GM12878 (cell line): ENCODE measurements at regions not wholly inside any gene's neighbourhood (a gene's known extent, or its start where the extent isn't known, plus 50 kb on each side); places are given as distances from the start of the nearest gene placed in this dataset.

Experiments used
- ATAC-seq: fragments of 200-7000 bp; cut with Tn5 transposase; 3 replicates; pipeline ENCODE4 v1.9.1; 2020; ENCODE audit warnings: mild to moderate bottlenecking, moderate library complexity
- BruUV-seq: library from RNA; stranded (reverse); fragments of 400-500 nt; replicated peaks from 2 replicates; lab custom pipeline; 2021; lab: Mats Ljungman, UMichigan
- CTCF ChIA-PET: fragments of 300-600 bp; sonication (Branson Sonifier 250); formaldehyde crosslinking; extraction: SDS; loops from one replicate; lab custom pipeline; 2021; ENCODE audit warnings: inconsistent platforms; lab: Yijun Ruan, JAX
- POLR2A ChIA-PET: fragments of 350-600 bp; formaldehyde crosslinking; extraction: SDS; loops from one replicate; lab custom pipeline; 2021; ENCODE audit warnings: inconsistent platforms; lab: Charles Lee
- RAD21 ChIA-PET: fragments of 300-600 bp; sonication (Branson Sonifier 250); formaldehyde crosslinking; loops from one replicate; lab custom pipeline; 2023; ENCODE audit warnings: antibody characterized with exemption; ENCODE audit not compliant: unreplicated experiment; lab: Charles Lee
- SMC1A ChIA-PET: fragments of 300-600 bp; sonication (Branson Sonifier 250); formaldehyde crosslinking; loops from one replicate; lab custom pipeline; 2023; ENCODE audit not compliant: unreplicated experiment, uncharacterized antibody; lab: Charles Lee
- DNase-seq: peaks from one replicate; pipeline ENCODE4 v3.0.0-alpha.2; 2011; ENCODE audit warnings: low read depth, low spot score
- FAIRE-seq: peaks from 3 replicates; lab custom pipeline; 2011; peaks lifted over from hg19 to GRCh38; lab: Jason Lieb, UNC
- H2AFZ ChIP-seq: 2 replicates; pipeline ENCODE4 v1.6.0; 2011; ENCODE audit warnings: low read depth, low read length, control low read depth; ENCODE audit not compliant: control insufficient read depth
- H3K27ac ChIP-seq: 2 replicates; pipeline ENCODE4 v1.5.1; 2011; ENCODE audit warnings: control low read depth; ENCODE audit not compliant: control insufficient read depth, insufficient read depth
- H3K27me3 ChIP-seq, 2 experiments: replicated peaks in 1 of 2; 2 replicates each; pipeline versions ENCODE4 v1.6.0 to v1.6.1; 2011; ENCODE audit warnings: low read length in 1 of 2; ENCODE audit not compliant: control insufficient read depth in 2 of 2, insufficient read depth in 2 of 2
- H3K36me3 ChIP-seq, 2 experiments: 2 replicates each; pipeline ENCODE4 v1.5.1; 2011; ENCODE audit warnings: low read length in 1 of 2; ENCODE audit not compliant: control insufficient read depth in 2 of 2, insufficient read depth in 2 of 2
- H3K4me1 ChIP-seq: 2 replicates; pipeline ENCODE4 v1.6.1; 2011; ENCODE audit warnings: mild to moderate bottlenecking, low read length, moderate library complexity, mixed read lengths; ENCODE audit not compliant: control insufficient read depth, insufficient read depth
- H3K4me2 ChIP-seq: 2 replicates; pipeline ENCODE4 v1.6.0; 2011; ENCODE audit warnings: control low read depth; ENCODE audit not compliant: control insufficient read depth, insufficient read depth
- H3K4me3 ChIP-seq: fragments of 200-600 bp; sonication (generic); 2 replicates; pipeline ENCODE4 v1.5.1; 2016
- H3K79me2 ChIP-seq: 2 replicates; pipeline ENCODE4 v1.6.0; 2011; ENCODE audit warnings: low read length; ENCODE audit not compliant: control insufficient read depth, insufficient read depth
- H3K9ac ChIP-seq: 2 replicates; pipeline ENCODE4 v1.8.0; 2011; ENCODE audit warnings: low read length, control low read depth, mixed read lengths; ENCODE audit not compliant: control insufficient read depth, insufficient read depth
- H3K9me3 ChIP-seq: replicated peaks from 3 replicates; pipeline ENCODE4 v1.5.1; 2011; ENCODE audit warnings: mild to moderate bottlenecking, low read length; ENCODE audit not compliant: control insufficient read depth, insufficient read depth
- H4K20me1 ChIP-seq: 2 replicates; pipeline ENCODE4 v1.6.0; 2011; ENCODE audit not compliant: control insufficient read depth, insufficient read depth
- BHLHE40 ChIP-seq, 2 experiments: fragments of 450-650 bp in 1 of 2; IDR thresholded peaks; 2 replicates each; pipeline ENCODE4 v1.6.1; 2011 to 2017; ENCODE audit warnings: low read depth in 2 of 2, borderline replicate concordance in 1 of 2, improper control_type of control experiment in 1 of 2, low read length in 1 of 2, mild to moderate bottlenecking in 1 of 2
- CHD4 ChIP-seq: fragments of 200-600 bp; sonication (generic); IDR thresholded peaks from 2 replicates; pipeline ENCODE4 v1.6.1; 2016; ENCODE audit warnings: mild to moderate bottlenecking
- EGR1 ChIP-seq, 2 experiments: IDR thresholded peaks; 1 replicate in 1 of 2; 2 replicates in 1 of 2; pipeline ENCODE4 v1.6.1; 2011 to 2012; ENCODE audit warnings: low read depth in 2 of 2, low read length in 2 of 2, borderline replicate concordance in 1 of 2, mild to moderate bottlenecking in 1 of 2, moderate library complexity in 1 of 2
- ETV6 ChIP-seq, 2 experiments: fragments of 450-650 bp in 1 of 2; IDR thresholded peaks in 1 of 2; conservative IDR thresholded peaks in 1 of 2; 2 replicates each; pipeline ENCODE4 v1.6.1; 2014; ENCODE audit warnings: antibody characterized with exemption in 1 of 2, borderline replicate concordance in 1 of 2, low read depth in 1 of 2, mild to moderate bottlenecking in 1 of 2, moderate library complexity in 1 of 2
- HDAC2 ChIP-seq: fragments of 200-600 bp; sonication (generic); IDR thresholded peaks from 2 replicates; pipeline ENCODE4 v1.6.1; 2017
- JUND ChIP-seq: IDR thresholded peaks from 2 replicates; pipeline ENCODE4 v1.6.1; 2012; ENCODE audit warnings: low read depth, mild to moderate bottlenecking, low read length, improper control_type of control experiment, moderate library complexity
- NFXL1 ChIP-seq: fragments of 450-650 bp; IDR thresholded peaks from 2 replicates; pipeline ENCODE4 v1.6.1; 2017; ENCODE audit warnings: antibody characterized with exemption, mild to moderate bottlenecking, borderline replicate concordance
- RELA ChIP-seq: fragments of 450-650 bp; IDR thresholded peaks from 2 replicates; pipeline ENCODE4 v1.8.0; 2014; ENCODE audit warnings: borderline replicate concordance; ENCODE audit not compliant: partially characterized antibody
- RFX5 ChIP-seq: IDR thresholded peaks from 2 replicates; pipeline ENCODE4 v1.6.1; 2011; ENCODE audit warnings: low read depth, low read length, improper control_type of control experiment
- STAT1 ChIP-seq: fragments of 450-650 bp; conservative IDR thresholded peaks from 2 replicates; pipeline ENCODE4 v1.6.1; 2014; ENCODE audit warnings: antibody characterized with exemption, mild to moderate bottlenecking
- ZNF274 ChIP-seq: IDR thresholded peaks from one replicate; pipeline ENCODE4 v1.8.0; 2011; ENCODE audit not compliant: insufficient read length, insufficient read depth
- ZSCAN29 ChIP-seq: fragments of 450-650 bp; IDR thresholded peaks from 2 replicates; pipeline ENCODE4 v1.6.1; 2017; ENCODE audit warnings: mild to moderate bottlenecking, moderate library complexity
- WGBS: methylation state at CpG from one replicate; pipeline ENCODE4 v1.1.6; 2016; ENCODE audit warnings: low lambda C conversion rate; ENCODE audit not compliant: insufficient replicate concordance, insufficient coverage; ENCODE audit errors: missing lambda C conversion rate; 5-methylcytosine and 5-hydroxymethylcytosine counted together
- in situ Hi-C: fragments of 300-500 bp; cut with MboI; formaldehyde crosslinking; loops from 9 replicates; pipeline ENCODE4 v1.14.3; 2018; ENCODE audit warnings: mixed read lengths
- intact Hi-C: fragments of 100-400 bp; cut with micrococcal nuclease; formaldehyde crosslinking; loops from one replicate; pipeline ENCODE4 v1.14.2; 2022; ENCODE audit not compliant: unreplicated experiment
- TF ChIP-seq, protein P1 (sequence below): fragments of 450-650 bp; formaldehyde crosslinking; IDR thresholded peaks from 2 replicates; pipeline ENCODE4 v1.5.0; 2022; ENCODE audit warnings: mild to moderate bottlenecking, missing genetic modification characterization
- TF ChIP-seq, protein P2 (sequence below): IDR thresholded peaks from 2 replicates; pipeline ENCODE4 v1.6.1; 2012; ENCODE audit warnings: low read depth, low read length, improper control_type of control experiment
- TF ChIP-seq, protein P3 (sequence below): fragments of 450-650 bp; formaldehyde crosslinking; IDR thresholded peaks from 2 replicates; pipeline ENCODE4 v1.4.0; 2020; ENCODE audit warnings: mild to moderate bottlenecking, moderate library complexity

DNA sequence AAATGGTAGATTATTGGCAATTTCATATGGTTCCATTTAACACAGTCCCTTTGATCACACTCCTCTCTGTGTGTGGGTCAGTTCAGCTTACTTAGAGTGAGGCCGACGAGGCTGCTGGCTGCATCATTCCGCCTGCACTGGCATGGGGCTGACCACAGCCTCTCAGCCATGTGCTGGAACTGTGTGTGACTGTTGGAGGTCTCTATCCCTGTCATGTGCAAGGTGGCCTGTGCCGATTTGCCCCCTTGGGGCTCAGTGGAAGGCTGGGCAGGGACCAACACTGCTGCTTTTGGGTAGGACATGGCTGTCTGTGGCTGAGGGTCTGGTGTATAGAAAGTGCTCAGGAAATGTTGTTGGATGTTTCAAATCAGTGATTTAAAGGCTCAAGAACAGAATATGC, 454.0 kb upstream of the HS6ST1 start (continued):
- TF ChIP-seq, protein P1, sequence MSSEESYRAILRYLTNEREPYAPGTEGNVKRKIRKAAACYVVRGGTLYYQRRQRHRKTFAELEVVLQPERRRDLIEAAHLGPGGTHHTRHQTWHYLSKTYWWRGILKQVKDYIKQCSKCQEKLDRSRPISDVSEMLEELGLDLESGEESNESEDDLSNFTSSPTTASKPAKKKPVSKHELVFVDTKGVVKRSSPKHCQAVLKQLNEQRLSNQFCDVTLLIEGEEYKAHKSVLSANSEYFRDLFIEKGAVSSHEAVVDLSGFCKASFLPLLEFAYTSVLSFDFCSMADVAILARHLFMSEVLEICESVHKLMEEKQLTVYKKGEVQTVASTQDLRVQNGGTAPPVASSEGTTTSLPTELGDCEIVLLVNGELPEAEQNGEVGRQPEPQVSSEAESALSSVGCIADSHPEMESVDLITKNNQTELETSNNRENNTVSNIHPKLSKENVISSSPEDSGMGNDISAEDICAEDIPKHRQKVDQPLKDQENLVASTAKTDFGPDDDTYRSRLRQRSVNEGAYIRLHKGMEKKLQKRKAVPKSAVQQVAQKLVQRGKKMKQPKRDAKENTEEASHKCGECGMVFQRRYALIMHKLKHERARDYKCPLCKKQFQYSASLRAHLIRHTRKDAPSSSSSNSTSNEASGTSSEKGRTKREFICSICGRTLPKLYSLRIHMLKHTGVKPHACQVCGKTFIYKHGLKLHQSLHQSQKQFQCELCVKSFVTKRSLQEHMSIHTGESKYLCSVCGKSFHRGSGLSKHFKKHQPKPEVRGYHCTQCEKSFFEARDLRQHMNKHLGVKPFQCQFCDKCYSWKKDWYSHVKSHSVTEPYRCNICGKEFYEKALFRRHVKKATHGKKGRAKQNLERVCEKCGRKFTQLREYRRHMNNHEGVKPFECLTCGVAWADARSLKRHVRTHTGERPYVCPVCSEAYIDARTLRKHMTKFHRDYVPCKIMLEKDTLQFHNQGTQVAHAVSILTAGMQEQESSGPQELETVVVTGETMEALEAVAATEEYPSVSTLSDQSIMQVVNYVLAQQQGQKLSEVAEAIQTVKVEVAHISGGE, result no peak
- TF ChIP-seq RELA (no peak), NFXL1 (no peak), HDAC2 (no peak), ZSCAN29 (no peak)

DNA sequence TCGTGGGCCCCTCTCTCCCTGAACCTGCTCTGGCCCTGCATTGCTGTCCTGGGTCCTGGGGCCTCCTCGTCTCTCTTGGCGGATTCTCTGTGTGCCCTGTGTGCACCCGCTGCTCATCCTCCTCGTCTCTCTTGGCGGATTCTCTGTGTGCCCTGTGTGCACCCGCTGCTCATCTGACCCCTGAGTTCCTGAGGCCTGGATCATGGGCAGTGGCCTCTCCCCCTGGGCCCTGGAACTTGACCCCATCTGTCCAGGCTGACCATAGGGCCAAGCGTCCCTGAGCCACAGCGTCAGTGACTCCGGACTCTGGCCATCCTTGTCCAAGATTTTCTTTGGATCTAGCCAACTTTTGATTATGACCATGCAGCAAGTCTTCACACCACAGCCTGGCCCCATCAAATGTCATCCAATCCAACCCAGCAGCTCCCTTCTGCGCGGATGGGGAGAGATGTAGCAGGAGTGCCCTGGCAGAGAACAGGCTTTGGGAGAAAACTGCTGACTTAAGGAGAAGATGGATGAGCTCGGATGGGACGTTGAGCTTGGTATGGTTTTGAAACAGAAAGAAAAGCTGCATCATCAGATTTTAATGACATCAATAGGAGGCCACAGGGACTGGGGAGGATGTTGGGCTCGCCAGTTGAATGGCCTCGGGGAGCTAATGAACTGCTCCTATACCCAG, 455.1 kb upstream of the HS6ST1 start:
- Histone ChIP-seq H3K9me3 (no peaks in the 10 kb centered on the region), H3K79me2 (no peaks in the 10 kb centered on the region), H3K4me1 (no peaks in the 10 kb centered on the region), H4K20me1 (no peaks in the 10 kb centered on the region), H3K9ac (no peak overlapping the region), H3K27me3 (no peaks in the 10 kb centered on the region), H2AFZ (no peak overlapping the region), H3K4me2 (no peak overlapping the region), H3K27ac (no peak overlapping the region), H3K4me3 (no peak overlapping the region), H3K36me3 (no peaks in the 10 kb centered on the region)
- intact Hi-C loops (no loop called here), in situ Hi-C loops (no loop called here)
- BruUV-seq, result no TSS peak
- CTCF ChIA-PET, result interaction anchor here (0.6 kb wide), 1 partner anchor 159 kb away, joined by 3 read pairs; no protein-coding TSS in a partner anchor
- SMC1A ChIA-PET, result interaction anchor here (0.6 kb wide), 1 partner anchor 876 kb away, joined by 3 read pairs; no protein-coding TSS in a partner anchor
- WGBS, result 36% methylated on average over 12 of the region's 16 CpGs
- POLR2A ChIA-PET, result no interaction called here
- no peak for DNase-seq
- RAD21 ChIA-PET, result no interaction called here
- no peak for FAIRE-seq
- ATAC-seq, result no peak
- TF ChIP-seq CHD4 (no peak), EGR1 (IDR thresholded peaks at IDR 0.05; ENCODE audit: borderline replicate concordance in 1 of 2, low read depth in 2 of 2, low read length in 2 of 2) (no peak), JUND (no peak), BHLHE40 (IDR thresholded peaks at IDR 0.05; ENCODE audit: borderline replicate concordance in 1 of 2, low read depth in 2 of 2, low read length in 1 of 2) (no peak), ZNF274 (no peak), ETV6 (conservative IDR thresholded peaks at IDR 0.05 in 1 of 2, IDR thresholded peaks at IDR 0.05 in 1 of 2; ENCODE audit: borderline replicate concordance in 1 of 2, low read depth in 1 of 2) (no peak), STAT1 (no peak), RFX5 (no peak)
- TF ChIP-seq, protein P2, sequence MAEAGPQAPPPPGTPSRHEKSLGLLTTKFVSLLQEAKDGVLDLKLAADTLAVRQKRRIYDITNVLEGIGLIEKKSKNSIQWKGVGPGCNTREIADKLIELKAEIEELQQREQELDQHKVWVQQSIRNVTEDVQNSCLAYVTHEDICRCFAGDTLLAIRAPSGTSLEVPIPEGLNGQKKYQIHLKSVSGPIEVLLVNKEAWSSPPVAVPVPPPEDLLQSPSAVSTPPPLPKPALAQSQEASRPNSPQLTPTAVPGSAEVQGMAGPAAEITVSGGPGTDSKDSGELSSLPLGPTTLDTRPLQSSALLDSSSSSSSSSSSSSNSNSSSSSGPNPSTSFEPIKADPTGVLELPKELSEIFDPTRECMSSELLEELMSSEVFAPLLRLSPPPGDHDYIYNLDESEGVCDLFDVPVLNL, result no peak
- TF ChIP-seq, protein P3, sequence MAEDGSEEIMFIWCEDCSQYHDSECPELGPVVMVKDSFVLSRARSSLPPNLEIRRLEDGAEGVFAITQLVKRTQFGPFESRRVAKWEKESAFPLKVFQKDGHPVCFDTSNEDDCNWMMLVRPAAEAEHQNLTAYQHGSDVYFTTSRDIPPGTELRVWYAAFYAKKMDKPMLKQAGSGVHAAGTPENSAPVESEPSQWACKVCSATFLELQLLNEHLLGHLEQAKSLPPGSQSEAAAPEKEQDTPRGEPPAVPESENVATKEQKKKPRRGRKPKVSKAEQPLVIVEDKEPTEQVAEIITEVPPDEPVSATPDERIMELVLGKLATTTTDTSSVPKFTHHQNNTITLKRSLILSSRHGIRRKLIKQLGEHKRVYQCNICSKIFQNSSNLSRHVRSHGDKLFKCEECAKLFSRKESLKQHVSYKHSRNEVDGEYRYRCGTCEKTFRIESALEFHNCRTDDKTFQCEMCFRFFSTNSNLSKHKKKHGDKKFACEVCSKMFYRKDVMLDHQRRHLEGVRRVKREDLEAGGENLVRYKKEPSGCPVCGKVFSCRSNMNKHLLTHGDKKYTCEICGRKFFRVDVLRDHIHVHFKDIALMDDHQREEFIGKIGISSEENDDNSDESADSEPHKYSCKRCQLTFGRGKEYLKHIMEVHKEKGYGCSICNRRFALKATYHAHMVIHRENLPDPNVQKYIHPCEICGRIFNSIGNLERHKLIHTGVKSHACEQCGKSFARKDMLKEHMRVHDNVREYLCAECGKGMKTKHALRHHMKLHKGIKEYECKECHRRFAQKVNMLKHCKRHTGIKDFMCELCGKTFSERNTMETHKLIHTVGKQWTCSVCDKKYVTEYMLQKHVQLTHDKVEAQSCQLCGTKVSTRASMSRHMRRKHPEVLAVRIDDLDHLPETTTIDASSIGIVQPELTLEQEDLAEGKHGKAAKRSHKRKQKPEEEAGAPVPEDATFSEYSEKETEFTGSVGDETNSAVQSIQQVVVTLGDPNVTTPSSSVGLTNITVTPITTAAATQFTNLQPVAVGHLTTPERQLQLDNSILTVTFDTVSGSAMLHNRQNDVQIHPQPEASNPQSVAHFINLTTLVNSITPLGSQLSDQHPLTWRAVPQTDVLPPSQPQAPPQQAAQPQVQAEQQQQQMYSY (CRISPR knock-in tag), result no peak
